ENCODE measurements at regions not wholly inside any gene's neighbourhood (a gene's known extent, or its start where the extent isn't known, plus 50 kb on each side); places are given as distances from the start of the nearest gene placed in this dataset.

GRCh38 chr16:85385463-85386331, 227.4 kb upstream of the GSE1 start:
- H2AFZ ChIP-seq (replicated peaks; ENCODE audit: low read length, poor library complexity): no peak overlapping the region
- CTCF ChIA-PET: no interaction called here
- H3K36me3 ChIP-seq (ENCODE audit: control insufficient read depth, insufficient read depth, low read length): peaks cover 2% of the 10 kb centered on the region; the same call in 1 of the 2 replicates
- H3K23ac ChIP-seq (ENCODE audit: low read depth, low read length): no peak overlapping the region
- in situ Hi-C loops (cut with MboI; ENCODE audit: low sequenced_read_pairs) (no loop called here), intact Hi-C loops (cut with micrococcal nuclease) (no loop called here), dilution Hi-C loops (cut with HindIII; ENCODE audit: low sequenced_read_pairs, unreplicated experiment) (no loop called here)
- no peak overlapping the region for H3K4ac ChIP-seq (ENCODE audit: low read depth, low read length)
- no peak overlapping the region for H3K27ac ChIP-seq (ENCODE audit: insufficient read depth, low read length)
- H2BK120ac ChIP-seq (ENCODE audit: low read depth, low read length): no peak overlapping the region
- H2AK9ac ChIP-seq (replicated peaks; ENCODE audit: low read depth, low read length, poor library complexity): no peak overlapping the region
- no peak overlapping the region for H3K4me3 ChIP-seq (ENCODE audit: insufficient read depth, low read depth, low read length)
- H3K4me1 ChIP-seq (ENCODE audit: control insufficient read depth, insufficient read depth, low read length): peaks cover 20% of the 10 kb centered on the region
- peaks cover 13% of the 10 kb centered on the region for H3K9me1 ChIP-seq (ENCODE audit: insufficient read depth, low read length)
- BruUV-seq (replicated peaks): no TSS peak
- no peaks in the 10 kb centered on the region for H3K27me3 ChIP-seq (ENCODE audit: control insufficient read depth, insufficient read depth, low read length)
- no peak overlapping the region for H4K8ac ChIP-seq (ENCODE audit: low read depth in 2 of 2, low read length in 2 of 2)
- no peak overlapping the region for H4K5ac ChIP-seq (ENCODE audit: low read depth, low read length)
- no peak overlapping the region for H3K14ac ChIP-seq (replicated peaks; ENCODE audit: low read depth, low read length)
- TF ChIP-seq POLR2A (IDR thresholded peaks at IDR 0.05; ENCODE audit: low read depth, low read length): no peak
- no peak for TF ChIP-seq RFX5 (IDR thresholded peaks at IDR 0.05; ENCODE audit: low read depth, low read length)
- TF ChIP-seq MAFK (IDR thresholded peaks at IDR 0.05; ENCODE audit: low read depth, low read length): no peak
- TF ChIP-seq, protein P1, sequence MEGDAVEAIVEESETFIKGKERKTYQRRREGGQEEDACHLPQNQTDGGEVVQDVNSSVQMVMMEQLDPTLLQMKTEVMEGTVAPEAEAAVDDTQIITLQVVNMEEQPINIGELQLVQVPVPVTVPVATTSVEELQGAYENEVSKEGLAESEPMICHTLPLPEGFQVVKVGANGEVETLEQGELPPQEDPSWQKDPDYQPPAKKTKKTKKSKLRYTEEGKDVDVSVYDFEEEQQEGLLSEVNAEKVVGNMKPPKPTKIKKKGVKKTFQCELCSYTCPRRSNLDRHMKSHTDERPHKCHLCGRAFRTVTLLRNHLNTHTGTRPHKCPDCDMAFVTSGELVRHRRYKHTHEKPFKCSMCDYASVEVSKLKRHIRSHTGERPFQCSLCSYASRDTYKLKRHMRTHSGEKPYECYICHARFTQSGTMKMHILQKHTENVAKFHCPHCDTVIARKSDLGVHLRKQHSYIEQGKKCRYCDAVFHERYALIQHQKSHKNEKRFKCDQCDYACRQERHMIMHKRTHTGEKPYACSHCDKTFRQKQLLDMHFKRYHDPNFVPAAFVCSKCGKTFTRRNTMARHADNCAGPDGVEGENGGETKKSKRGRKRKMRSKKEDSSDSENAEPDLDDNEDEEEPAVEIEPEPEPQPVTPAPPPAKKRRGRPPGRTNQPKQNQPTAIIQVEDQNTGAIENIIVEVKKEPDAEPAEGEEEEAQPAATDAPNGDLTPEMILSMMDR (conservative IDR thresholded peaks at IDR 0.05; ENCODE audit: low read depth, low read length): no peak
- no peak for TF ChIP-seq SMC3 (IDR thresholded peaks at IDR 0.05; ENCODE audit: low read depth, low read length)
- TF ChIP-seq NFE2L2 (IDR thresholded peaks at IDR 0.05; ENCODE audit: low read depth, low read length): no peak
- no peak for TF ChIP-seq RAD21 (IDR thresholded peaks at IDR 0.05; ENCODE audit: low read length)
- TF ChIP-seq, protein P2, sequence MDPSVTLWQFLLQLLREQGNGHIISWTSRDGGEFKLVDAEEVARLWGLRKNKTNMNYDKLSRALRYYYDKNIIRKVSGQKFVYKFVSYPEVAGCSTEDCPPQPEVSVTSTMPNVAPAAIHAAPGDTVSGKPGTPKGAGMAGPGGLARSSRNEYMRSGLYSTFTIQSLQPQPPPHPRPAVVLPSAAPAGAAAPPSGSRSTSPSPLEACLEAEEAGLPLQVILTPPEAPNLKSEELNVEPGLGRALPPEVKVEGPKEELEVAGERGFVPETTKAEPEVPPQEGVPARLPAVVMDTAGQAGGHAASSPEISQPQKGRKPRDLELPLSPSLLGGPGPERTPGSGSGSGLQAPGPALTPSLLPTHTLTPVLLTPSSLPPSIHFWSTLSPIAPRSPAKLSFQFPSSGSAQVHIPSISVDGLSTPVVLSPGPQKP (IDR thresholded peaks at IDR 0.05; ENCODE audit: borderline replicate concordance, low read depth, low read length): no peak
- no peak for TF ChIP-seq CEBPB (IDR thresholded peaks at IDR 0.05; ENCODE audit: low read depth, low read length)
- no peak for TF ChIP-seq MXI1 (IDR thresholded peaks at IDR 0.05; ENCODE audit: borderline replicate concordance, low read depth, low read length)
- TF ChIP-seq MAZ (IDR thresholded peaks at IDR 0.05; ENCODE audit: borderline replicate concordance, low read depth, low read length): no peak
- TF ChIP-seq, protein P3, sequence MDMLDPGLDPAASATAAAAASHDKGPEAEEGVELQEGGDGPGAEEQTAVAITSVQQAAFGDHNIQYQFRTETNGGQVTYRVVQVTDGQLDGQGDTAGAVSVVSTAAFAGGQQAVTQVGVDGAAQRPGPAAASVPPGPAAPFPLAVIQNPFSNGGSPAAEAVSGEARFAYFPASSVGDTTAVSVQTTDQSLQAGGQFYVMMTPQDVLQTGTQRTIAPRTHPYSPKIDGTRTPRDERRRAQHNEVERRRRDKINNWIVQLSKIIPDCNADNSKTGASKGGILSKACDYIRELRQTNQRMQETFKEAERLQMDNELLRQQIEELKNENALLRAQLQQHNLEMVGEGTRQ (IDR thresholded peaks at IDR 0.05; ENCODE audit: low read depth, low read length): no peak
- no peak for TF ChIP-seq RCOR1 (IDR thresholded peaks at IDR 0.05; ENCODE audit: insufficient replicate concordance, low read length)
- no peak for TF ChIP-seq FOS (IDR thresholded peaks at IDR 0.05; ENCODE audit: low read depth, low read length)
- no peak for TF ChIP-seq CHD1 (IDR thresholded peaks at IDR 0.05; ENCODE audit: low read depth, low read length)
- TF ChIP-seq BHLHE40 (IDR thresholded peaks at IDR 0.05; ENCODE audit: low read depth, low read length): no peak
- H2BK5ac ChIP-seq (ENCODE audit: low read depth, low read length, poor library complexity, severe bottlenecking): no peak overlapping the region
- no peaks in the 10 kb centered on the region for H3K9me3 ChIP-seq (ENCODE audit: control insufficient read depth, insufficient read depth, low read length)
- no peak overlapping the region for H2BK20ac ChIP-seq (ENCODE audit: low read depth, low read length)
- H3K4me2 ChIP-seq (ENCODE audit: low read depth, low read length): no peak overlapping the region
- DNase-seq (no peak), ATAC-seq (ENCODE audit: low read depth) (no peak)
- peaks cover 66% of the 10 kb centered on the region for H4K20me1 ChIP-seq (ENCODE audit: insufficient read depth, low read length)
- WGBS, 2 experiments (ENCODE audit: extremely low coverage in 2 of 2, insufficient read length in 1 of 2): 82% methylated on average over 6 of the region's 32 CpGs; no CpG with 5 or more reads in 1 of the 2 experiments
- no peak overlapping the region for H3K18ac ChIP-seq (ENCODE audit: low read depth, low read length)
- H3K9ac ChIP-seq (ENCODE audit: low read depth, low read length): no peak overlapping the region
- H3K56ac ChIP-seq (ENCODE audit: extremely low read depth, insufficient read depth, low read length): no peak overlapping the region
- no peak overlapping the region for H2BK15ac ChIP-seq (ENCODE audit: low read depth, low read length)
- POLR2A ChIA-PET (ENCODE audit: unreplicated experiment): no interaction called here
- H2AK5ac ChIP-seq (ENCODE audit: low read depth, low read length): no peak overlapping the region
- no peak overlapping the region for H4K91ac ChIP-seq (ENCODE audit: insufficient read depth, low read depth, low read length)
- peaks cover 36 to 53% of the 10 kb centered on the region in 2 experiments for H3K79me1 ChIP-seq (ENCODE audit: low read depth in 1 of 2, low read length in 2 of 2)

Measured in IMR-90 (cell line).